GM23338 (cell line): ENCODE measurements at regions not wholly inside any gene's neighbourhood (a gene's known extent, or its start where the extent isn't known, plus 50 kb on each side); places are given as distances from the start of the nearest gene placed in this dataset.

ENCODE experiments used
- ATAC-seq: fragments of 200-7000 bp; cut with Tn5 transposase; 3 replicates; pipeline ENCODE4 v1.9.1; 2020
- DNase-seq: peaks from one replicate; pipeline ENCODE4 v3.0.0-alpha.2; 2015; ENCODE audit warnings: low spot score
- H2AFZ ChIP-seq: fragments of 200-600 bp; sonication (generic); 2 replicates; pipeline ENCODE4 v1.8.0; 2016; ENCODE audit warnings: antibody characterized with exemption, mild to moderate bottlenecking, moderate library complexity
- H3F3A ChIP-seq: fragments of 200-600 bp; sonication (generic); replicated peaks from 2 replicates; pipeline ENCODE4 v1.8.0; 2017; ENCODE audit warnings: antibody characterized with exemption, mixed run types, low read depth
- H3K27ac ChIP-seq: fragments of 200-600 bp; sonication (generic); 2 replicates; pipeline ENCODE4 v1.6.1; 2016; ENCODE audit warnings: low read depth
- H3K27me3 ChIP-seq: fragments of 200-600 bp; sonication (generic); 2 replicates; pipeline ENCODE4 v1.8.0; 2016; ENCODE audit warnings: mild to moderate bottlenecking, mixed run types, moderate library complexity; ENCODE audit not compliant: insufficient read depth
- H3K36me3 ChIP-seq: fragments of 200-600 bp; sonication (generic); 2 replicates; pipeline ENCODE4 v1.8.0; 2016; ENCODE audit warnings: mild to moderate bottlenecking; ENCODE audit not compliant: insufficient read depth
- H3K4me1 ChIP-seq: fragments of 200-600 bp; sonication (generic); 2 replicates; pipeline ENCODE4 v1.8.0; 2016; ENCODE audit warnings: mild to moderate bottlenecking, moderate library complexity; ENCODE audit not compliant: insufficient read depth
- H3K4me2 ChIP-seq: fragments of 200-600 bp; sonication (generic); 2 replicates; pipeline ENCODE4 v1.7.1; 2017; ENCODE audit warnings: mixed run types
- H3K4me3 ChIP-seq: fragments of 200-600 bp; sonication (generic); 2 replicates; pipeline ENCODE4 v1.6.1; 2016; ENCODE audit warnings: mixed run types
- H3K79me2 ChIP-seq: fragments of 200-600 bp; sonication (generic); replicated peaks from 2 replicates; pipeline ENCODE4 v1.8.0; 2017; ENCODE audit warnings: mild to moderate bottlenecking; ENCODE audit not compliant: insufficient read depth
- H3K9me2 ChIP-seq: fragments of 200-600 bp; sonication (generic); 2 replicates; pipeline ENCODE4 v1.8.0; 2017; ENCODE audit not compliant: insufficient read depth
- H4K20me1 ChIP-seq: fragments of 200-600 bp; sonication (generic); replicated peaks from 2 replicates; pipeline ENCODE4 v1.8.0; 2017; ENCODE audit warnings: mild to moderate bottlenecking; ENCODE audit not compliant: insufficient read depth
- H3K27ac Mint-ChIP-seq: 2 replicates; pipeline ENCODE4 v1.8.0; 2020; ENCODE audit warnings: inconsistent platforms, mild to moderate bottlenecking, moderate library complexity, mixed read lengths
- H3K27me3 Mint-ChIP-seq: 3 replicates; pipeline ENCODE4 v1.8.0; 2022; ENCODE audit warnings: low read depth, mild to moderate bottlenecking, moderate library complexity, mixed read lengths, inconsistent platforms; ENCODE audit not compliant: insufficient read depth, poor library complexity
- H3K36me3 Mint-ChIP-seq: 3 replicates; pipeline ENCODE4 v1.8.0; 2021; ENCODE audit warnings: low read depth, mild to moderate bottlenecking, inconsistent platforms, moderate library complexity, mixed read lengths
- H3K4me1 Mint-ChIP-seq: 3 replicates; pipeline ENCODE4 v1.8.0; 2020; ENCODE audit warnings: mild to moderate bottlenecking, inconsistent platforms, mixed read lengths
- H3K4me3 Mint-ChIP-seq: 3 replicates; pipeline ENCODE4 v1.8.0; 2021; ENCODE audit warnings: moderate library complexity, mild to moderate bottlenecking, inconsistent platforms, mixed read lengths
- H3K9me3 Mint-ChIP-seq: 3 replicates; pipeline ENCODE4 v1.8.0; 2020; ENCODE audit warnings: moderate library complexity, mild to moderate bottlenecking, inconsistent platforms, mixed read lengths
- CREB1 ChIP-seq: fragments of 250-450 bp; sonication (Bioruptor Pico); IDR thresholded peaks from 2 replicates; pipeline ENCODE4 v1.5.0; 2020; ENCODE audit warnings: low read depth, mild to moderate bottlenecking, moderate library complexity
- CTCF ChIP-seq, 2 experiments: fragments of 200-600 bp in 1 of 2; sonication (generic) in 1 of 2; conservative IDR thresholded peaks; 2 replicates each; pipeline versions ENCODE4 v1.5.1 to v1.6.1; 2016 to 2017; ENCODE audit warnings: antibody characterized with exemption in 2 of 2, low read depth in 2 of 2, mild to moderate bottlenecking in 2 of 2, moderate library complexity in 1 of 2
- EZH2 ChIP-seq: fragments of 200-600 bp; sonication (generic); IDR thresholded peaks from one replicate; pipeline ENCODE4 v1.8.0; 2017; ENCODE audit warnings: antibody characterized with exemption, mild to moderate bottlenecking, low read depth; ENCODE audit not compliant: unreplicated experiment
- EZH2phosphoT487 ChIP-seq: fragments of 200-600 bp; sonication (generic); IDR thresholded peaks from one replicate; pipeline ENCODE4 v1.8.1; 2018; ENCODE audit warnings: antibody characterized with exemption; ENCODE audit not compliant: unreplicated experiment
- JUNB ChIP-seq: IDR thresholded peaks from one replicate; pipeline ENCODE4 v1.6.1; 2016; ENCODE audit warnings: antibody characterized with exemption; ENCODE audit not compliant: unreplicated experiment
- NANOG ChIP-seq: IDR thresholded peaks from 2 replicates; pipeline ENCODE4 v1.6.1; 2016; ENCODE audit warnings: antibody characterized with exemption, borderline replicate concordance
- POLR2AphosphoS5 ChIP-seq: IDR thresholded peaks from 2 replicates; pipeline ENCODE4 v1.6.1; 2016; ENCODE audit warnings: antibody characterized with exemption, low read depth
- STAT1 ChIP-seq: IDR thresholded peaks from one replicate; pipeline ENCODE4 v1.6.1; 2016; ENCODE audit warnings: antibody characterized with exemption; ENCODE audit not compliant: unreplicated experiment
- ZNF114 ChIP-seq: fragments of 250-450 bp; sonication (Bioruptor Pico); IDR thresholded peaks from 2 replicates; pipeline ENCODE4 v1.5.0; 2020; ENCODE audit warnings: mild to moderate bottlenecking, moderate library complexity
- ZNF331 ChIP-seq: fragments of 250-450 bp; sonication (Bioruptor Pico); IDR thresholded peaks from 2 replicates; pipeline ENCODE4 v1.5.0; 2020; ENCODE audit warnings: low read depth, mild to moderate bottlenecking, moderate library complexity
- TF ChIP-seq, protein P1 (sequence below): IDR thresholded peaks from one replicate; pipeline ENCODE4 v1.6.1; 2018; ENCODE audit warnings: antibody characterized with exemption; ENCODE audit not compliant: unreplicated experiment
- TF ChIP-seq, protein P2 (sequence below): IDR thresholded peaks from 2 replicates; pipeline ENCODE4 v1.6.1; 2016; ENCODE audit warnings: antibody characterized with exemption

DNA sequence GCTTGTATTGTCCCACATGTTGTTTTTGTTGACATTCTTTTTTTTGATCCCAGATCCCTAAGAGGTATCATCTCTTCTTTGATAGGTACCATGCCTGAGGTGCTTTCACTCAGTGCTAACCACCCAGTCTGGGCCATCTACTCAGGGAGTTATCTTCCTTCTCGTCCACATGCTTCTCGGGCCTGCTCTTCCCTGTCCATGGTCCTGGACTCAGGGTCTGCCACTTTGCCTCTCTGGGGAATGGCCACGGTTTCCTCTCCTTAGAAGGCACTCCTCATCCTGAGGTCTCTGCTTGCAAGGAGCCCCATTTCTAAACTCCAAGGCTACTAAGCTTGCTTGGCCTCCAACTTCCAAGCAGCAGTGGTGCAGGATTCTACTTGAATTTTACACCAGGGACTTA is 227.0 kb upstream of the NCAM1 start:
- H3K79me2 ChIP-seq, result no peaks in the 10 kb centered on the region
- H3K27ac ChIP-seq, result no peak overlapping the region
- H3K4me2 ChIP-seq, result no peak overlapping the region
- Mint-ChIP-seq H3K4me3 (no peak overlapping the region), H3K27ac (no peak overlapping the region), H3K9me3 (no peaks in the 10 kb centered on the region; the same call in 1 of the 3 replicates), H3K27me3 (peaks cover 6% of the 10 kb centered on the region), H3K4me1 (no peaks in the 10 kb centered on the region; the same call in 2 of the 3 replicates), H3K36me3 (no peaks in the 10 kb centered on the region)
- no peaks in the 10 kb centered on the region for H3K9me2 ChIP-seq
- DNase-seq (peak; percentile 52), ATAC-seq (peak; percentile 83)
- H3K4me1 ChIP-seq, result no peaks in the 10 kb centered on the region
- no peaks in the 10 kb centered on the region for H3K36me3 ChIP-seq
- H4K20me1 ChIP-seq, result no peaks in the 10 kb centered on the region
- no peak overlapping the region for H3K4me3 ChIP-seq
- H3K27me3 ChIP-seq, result no peaks in the 10 kb centered on the region
- H2AFZ ChIP-seq, result no peak overlapping the region
- no peak for TF ChIP-seq POLR2AphosphoS5
- TF ChIP-seq, protein P1, sequence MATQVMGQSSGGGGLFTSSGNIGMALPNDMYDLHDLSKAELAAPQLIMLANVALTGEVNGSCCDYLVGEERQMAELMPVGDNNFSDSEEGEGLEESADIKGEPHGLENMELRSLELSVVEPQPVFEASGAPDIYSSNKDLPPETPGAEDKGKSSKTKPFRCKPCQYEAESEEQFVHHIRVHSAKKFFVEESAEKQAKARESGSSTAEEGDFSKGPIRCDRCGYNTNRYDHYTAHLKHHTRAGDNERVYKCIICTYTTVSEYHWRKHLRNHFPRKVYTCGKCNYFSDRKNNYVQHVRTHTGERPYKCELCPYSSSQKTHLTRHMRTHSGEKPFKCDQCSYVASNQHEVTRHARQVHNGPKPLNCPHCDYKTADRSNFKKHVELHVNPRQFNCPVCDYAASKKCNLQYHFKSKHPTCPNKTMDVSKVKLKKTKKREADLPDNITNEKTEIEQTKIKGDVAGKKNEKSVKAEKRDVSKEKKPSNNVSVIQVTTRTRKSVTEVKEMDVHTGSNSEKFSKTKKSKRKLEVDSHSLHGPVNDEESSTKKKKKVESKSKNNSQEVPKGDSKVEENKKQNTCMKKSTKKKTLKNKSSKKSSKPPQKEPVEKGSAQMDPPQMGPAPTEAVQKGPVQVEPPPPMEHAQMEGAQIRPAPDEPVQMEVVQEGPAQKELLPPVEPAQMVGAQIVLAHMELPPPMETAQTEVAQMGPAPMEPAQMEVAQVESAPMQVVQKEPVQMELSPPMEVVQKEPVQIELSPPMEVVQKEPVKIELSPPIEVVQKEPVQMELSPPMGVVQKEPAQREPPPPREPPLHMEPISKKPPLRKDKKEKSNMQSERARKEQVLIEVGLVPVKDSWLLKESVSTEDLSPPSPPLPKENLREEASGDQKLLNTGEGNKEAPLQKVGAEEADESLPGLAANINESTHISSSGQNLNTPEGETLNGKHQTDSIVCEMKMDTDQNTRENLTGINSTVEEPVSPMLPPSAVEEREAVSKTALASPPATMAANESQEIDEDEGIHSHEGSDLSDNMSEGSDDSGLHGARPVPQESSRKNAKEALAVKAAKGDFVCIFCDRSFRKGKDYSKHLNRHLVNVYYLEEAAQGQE, result peak; percentile 88
- H3F3A ChIP-seq, result no peaks in the 10 kb centered on the region

GRCh38 chr11:112735470-112735869 is 225.8 kb upstream of the NCAM1 start:
- peaks cover 6% of the 10 kb centered on the region for H3K27me3 Mint-ChIP-seq
- H3K4me3 ChIP-seq, result no peak overlapping the region
- no peaks in the 10 kb centered on the region; the same call in 2 of the 3 replicates for H3K4me1 Mint-ChIP-seq
- H3K27me3 ChIP-seq, result no peaks in the 10 kb centered on the region
- no peak overlapping the region for H3K27ac ChIP-seq
- H3K27ac Mint-ChIP-seq, result no peak overlapping the region
- no peaks in the 10 kb centered on the region for H3K4me1 ChIP-seq
- no peaks in the 10 kb centered on the region; the same call in 2 of the 3 replicates for H3K9me3 Mint-ChIP-seq
- no peaks in the 10 kb centered on the region for H3K79me2 ChIP-seq
- no peak overlapping the region for H2AFZ ChIP-seq
- ATAC-seq, result no peak
- no peaks in the 10 kb centered on the region for H3K9me2 ChIP-seq
- H3K36me3 Mint-ChIP-seq, result no peaks in the 10 kb centered on the region
- H3K36me3 ChIP-seq, result no peaks in the 10 kb centered on the region
- no peaks in the 10 kb centered on the region for H3F3A ChIP-seq
- H4K20me1 ChIP-seq, result no peaks in the 10 kb centered on the region
- no peak for DNase-seq
- no peak overlapping the region for H3K4me2 ChIP-seq
- H3K4me3 Mint-ChIP-seq, result no peak overlapping the region
- TF ChIP-seq ZNF114 (CRISPR knock-in tag), result no peak
- TF ChIP-seq NANOG, result no peak
- TF ChIP-seq STAT1, result no peak
- TF ChIP-seq EZH2, result no peak
- TF ChIP-seq CREB1 (CRISPR knock-in tag), result no peak
- no peak for TF ChIP-seq ZNF331 (CRISPR knock-in tag)
- no peak for TF ChIP-seq CTCF (conservative IDR thresholded peaks at IDR 0.05; ENCODE audit: low read depth in 2 of 2)
- TF ChIP-seq, protein P1, result no peak
- no peak for TF ChIP-seq EZH2phosphoT487
- TF ChIP-seq, protein P2, sequence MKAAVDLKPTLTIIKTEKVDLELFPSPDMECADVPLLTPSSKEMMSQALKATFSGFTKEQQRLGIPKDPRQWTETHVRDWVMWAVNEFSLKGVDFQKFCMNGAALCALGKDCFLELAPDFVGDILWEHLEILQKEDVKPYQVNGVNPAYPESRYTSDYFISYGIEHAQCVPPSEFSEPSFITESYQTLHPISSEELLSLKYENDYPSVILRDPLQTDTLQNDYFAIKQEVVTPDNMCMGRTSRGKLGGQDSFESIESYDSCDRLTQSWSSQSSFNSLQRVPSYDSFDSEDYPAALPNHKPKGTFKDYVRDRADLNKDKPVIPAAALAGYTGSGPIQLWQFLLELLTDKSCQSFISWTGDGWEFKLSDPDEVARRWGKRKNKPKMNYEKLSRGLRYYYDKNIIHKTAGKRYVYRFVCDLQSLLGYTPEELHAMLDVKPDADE, result no peak
- no peak for TF ChIP-seq JUNB
